CD4-positive, alpha-beta T cell treated with Interleukin-10 for 1 hour (primary cell): ENCODE measurements at regions not wholly inside any gene's neighbourhood (a gene's known extent, or its start where the extent isn't known, plus 50 kb on each side); places are given as distances from the start of the nearest gene placed in this dataset.
"Not testable (repeated sequence)": the region's sequence is repeated elsewhere in the genome, so short reads cannot be mapped to it uniquely, and the experiment has no call there.

Source experiments
- DNase-seq: peaks from one replicate; pipeline ENCODE4 v3.0.0-alpha.2; 2020

- no peak for DNase-seq
Observed at GRCh38 chr10:25076506-25077177, 60.2 kb downstream of the THNSL1 start.

DNA sequence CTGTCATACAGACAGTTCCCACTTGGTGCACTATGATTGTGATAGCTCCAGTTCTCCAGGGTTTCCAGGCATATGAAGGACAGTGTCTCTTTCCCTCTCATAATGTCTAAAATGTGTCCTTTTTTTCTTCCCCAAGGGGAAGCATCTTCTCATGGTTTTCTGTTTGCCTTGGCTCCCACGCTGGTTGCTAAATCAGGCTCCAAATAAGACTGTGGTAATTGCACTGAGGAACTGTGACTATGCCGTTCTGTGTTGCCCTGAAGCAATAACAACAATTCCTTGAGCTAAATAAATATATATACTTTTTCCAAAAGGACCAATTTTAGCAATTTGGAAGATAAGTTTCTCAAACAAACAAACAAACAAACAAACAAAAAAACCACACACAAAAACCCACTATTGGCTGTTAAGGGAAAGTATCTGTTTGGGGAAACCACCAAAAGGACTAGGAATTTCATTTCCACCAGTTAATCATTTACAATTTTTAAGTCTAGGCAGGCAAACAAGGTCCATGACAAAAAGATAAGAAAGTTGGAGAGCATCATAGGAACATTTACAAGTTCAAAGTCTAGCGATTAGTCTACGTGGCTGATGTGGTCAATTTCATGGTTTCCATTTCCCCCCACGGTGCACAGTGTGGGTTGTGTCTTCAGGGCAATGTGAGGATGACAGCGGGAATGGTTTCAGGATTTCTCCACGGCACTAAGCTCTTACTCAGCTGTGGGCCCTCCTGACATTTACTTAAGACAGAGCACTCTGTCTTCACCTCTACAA lies 62.4 kb downstream of the THNSL1 start:
- no peak for DNase-seq

DNA sequence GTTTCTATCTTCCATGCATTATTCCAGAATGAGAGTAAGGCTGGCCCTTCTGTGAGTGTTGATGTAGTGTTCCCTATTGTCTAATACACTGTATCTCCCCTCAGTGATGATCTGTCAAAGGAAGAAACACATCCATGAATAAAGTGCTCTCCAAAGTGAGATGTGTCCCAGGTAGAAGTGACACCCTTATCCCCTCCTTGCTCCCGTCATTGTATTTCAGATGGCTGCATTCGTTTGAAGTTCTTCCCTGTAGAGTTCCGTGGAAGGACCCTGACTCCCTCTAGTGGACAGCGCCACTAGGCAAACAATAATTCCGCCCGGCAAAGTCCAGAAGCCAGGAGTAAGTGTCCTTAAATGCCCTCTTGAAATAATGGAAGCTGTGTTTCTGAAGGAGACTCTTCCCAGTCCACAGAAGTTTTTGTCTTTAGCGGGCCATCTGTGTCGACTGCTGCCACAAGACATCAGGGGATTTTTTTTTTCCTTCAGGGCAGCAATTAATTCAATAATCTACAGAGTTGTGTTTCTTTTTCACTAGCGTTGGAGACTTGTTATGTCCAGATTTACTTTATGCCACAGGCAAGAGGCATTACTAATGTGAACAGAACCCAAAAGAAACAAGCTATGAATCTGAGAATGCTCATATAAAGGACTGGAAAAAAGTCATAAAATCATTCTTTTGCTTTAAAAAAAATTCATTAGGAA lies 64.6 kb downstream of the THNSL1 start:
- DNase-seq = peak; percentile 65

GRCh38 chr10:25082276-25083204 lies 66.1 kb downstream of the THNSL1 start:
- no peak for DNase-seq

DNA sequence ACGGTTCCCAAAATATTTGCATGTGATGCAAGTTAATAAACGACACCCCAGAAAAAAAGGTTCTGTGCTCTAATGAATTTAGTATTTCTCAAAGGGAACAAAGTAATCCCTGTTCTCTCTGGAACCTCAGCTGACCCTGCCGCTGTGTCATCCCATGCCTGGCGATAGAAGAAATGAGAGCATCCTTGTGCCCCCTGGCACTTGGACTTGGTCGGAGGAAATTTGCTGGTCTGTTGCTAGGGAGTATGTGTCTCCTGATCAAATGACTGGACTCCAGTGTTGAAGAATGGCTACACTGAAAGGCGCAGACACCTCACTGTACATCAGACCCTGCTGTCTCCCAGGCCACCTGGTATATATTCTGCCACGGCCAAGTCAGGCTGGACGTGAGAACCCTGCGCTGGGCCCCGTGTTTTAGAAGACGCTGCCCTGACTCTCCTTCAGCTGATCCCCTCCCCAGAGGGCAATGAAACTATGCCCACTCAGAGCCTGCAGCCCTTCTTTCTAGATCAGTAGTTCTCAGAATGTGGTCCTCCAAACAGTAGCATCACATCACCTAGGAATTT lies 67.2 kb downstream of the THNSL1 start:
- no peak for DNase-seq

DNA sequence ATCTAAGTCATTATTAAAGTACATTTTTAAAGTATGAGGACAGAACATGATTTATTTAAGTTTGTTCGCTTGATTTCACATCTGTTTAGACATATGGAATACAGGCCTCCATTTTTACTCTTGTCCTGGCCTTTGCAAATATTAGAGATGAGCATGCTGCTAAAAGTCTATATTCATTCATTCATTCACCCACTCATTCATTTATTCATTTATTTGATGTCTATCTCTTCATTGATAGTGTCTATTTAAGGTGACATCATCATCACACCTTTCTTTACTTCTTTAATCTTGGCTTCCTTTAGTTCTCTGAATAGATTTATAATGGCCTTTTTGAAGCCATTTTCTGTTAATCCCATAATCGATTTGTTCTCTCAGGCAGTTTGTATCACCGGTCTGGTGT lies 68.0 kb downstream of the THNSL1 start:
- no peak for DNase-seq

- DNase-seq = no peak
Observed at GRCh38 chr10:25094590-25094989, 78.2 kb downstream of the THNSL1 start.

DNA sequence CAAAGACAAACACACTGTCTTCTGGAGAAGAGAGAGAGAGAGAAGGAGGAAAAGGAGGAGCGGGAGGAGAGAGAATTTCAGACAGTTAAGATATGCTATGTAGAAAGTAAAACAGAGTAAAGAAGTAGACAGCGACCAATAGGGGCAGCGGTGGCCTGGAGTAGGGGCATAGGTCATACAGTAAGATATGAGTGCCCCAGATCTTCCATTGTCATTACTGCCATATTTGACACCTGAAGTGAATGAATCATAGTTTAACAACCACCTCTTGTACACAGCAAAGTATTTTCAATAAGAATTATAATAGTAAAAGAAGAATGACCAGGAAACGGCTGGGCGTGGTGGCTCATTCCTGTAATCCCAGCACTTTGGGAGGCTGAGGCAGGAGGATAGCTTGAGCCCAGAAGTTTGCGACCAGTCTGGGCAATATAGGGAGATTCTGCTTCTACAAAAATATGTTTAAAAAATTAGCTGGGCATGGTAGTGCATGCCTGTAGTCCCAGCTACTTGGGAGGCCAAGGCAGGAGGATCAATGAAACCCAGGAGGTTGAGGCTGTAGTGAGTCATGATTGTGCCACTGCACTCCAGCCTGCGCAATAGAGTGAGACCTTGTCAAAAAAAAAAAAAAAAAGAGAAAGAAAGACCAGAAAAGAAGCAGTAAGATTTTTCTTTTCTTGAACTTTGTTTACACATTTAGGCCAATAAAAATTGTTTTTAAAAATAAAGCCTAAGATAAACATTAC lies 77.0 kb upstream of the GPR158 start:
- DNase-seq = no peak

DNA sequence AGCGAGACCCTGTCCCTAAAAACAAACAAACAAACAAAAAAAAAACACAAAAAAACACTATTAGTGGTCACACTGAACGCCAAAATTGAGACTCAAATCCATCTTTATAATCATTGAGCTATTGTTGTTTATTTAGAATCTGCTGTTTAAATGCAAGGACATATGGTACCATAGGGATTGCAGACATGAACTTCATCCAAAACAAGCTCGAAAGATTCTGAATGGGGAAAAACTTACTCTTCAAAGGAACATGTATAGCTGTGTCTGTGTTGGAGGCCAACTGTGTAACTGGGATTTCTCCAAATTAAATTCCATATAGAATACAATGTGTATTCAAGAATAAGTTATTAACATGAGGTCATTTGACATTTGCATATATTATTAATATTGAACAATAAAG lies 74.7 kb upstream of the GPR158 start:
- no peak for DNase-seq

DNA sequence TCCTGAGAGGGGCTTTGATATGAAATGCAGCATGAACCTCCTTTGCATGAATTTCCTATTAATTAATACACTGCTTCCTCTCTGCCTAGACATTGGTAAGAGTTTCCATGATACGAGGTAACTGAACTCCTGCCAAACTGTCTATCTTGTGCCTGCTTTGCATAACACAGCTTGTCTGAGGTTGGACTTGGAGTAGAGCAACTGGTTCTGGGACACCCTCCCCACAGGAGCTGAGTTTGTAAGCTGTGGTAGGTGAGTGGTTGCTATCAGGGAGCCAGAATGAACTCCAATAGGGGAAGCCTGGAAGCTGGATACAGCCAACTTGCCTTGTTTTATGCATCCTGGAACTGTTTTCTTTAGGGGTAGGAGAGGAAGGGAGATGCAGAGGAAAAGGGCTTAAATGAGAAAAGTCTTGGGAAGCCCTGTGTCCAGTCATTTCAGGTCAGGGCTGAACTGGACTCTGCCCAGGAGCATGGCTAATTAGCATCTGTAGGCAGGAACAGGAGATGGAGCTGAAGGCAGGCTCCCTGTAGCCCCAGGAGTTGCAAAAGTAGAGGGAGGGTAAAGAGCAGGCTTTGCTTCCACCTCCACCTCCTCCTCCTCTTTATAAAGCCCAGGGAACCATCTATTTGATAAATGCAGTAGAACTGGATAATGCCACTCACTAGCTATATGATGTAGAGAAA lies 73.2 kb upstream of the GPR158 start:
- no peak for DNase-seq

GRCh38 chr10:25102147-25102822 lies 72.5 kb upstream of the GPR158 start:
- DNase-seq = no peak

DNA sequence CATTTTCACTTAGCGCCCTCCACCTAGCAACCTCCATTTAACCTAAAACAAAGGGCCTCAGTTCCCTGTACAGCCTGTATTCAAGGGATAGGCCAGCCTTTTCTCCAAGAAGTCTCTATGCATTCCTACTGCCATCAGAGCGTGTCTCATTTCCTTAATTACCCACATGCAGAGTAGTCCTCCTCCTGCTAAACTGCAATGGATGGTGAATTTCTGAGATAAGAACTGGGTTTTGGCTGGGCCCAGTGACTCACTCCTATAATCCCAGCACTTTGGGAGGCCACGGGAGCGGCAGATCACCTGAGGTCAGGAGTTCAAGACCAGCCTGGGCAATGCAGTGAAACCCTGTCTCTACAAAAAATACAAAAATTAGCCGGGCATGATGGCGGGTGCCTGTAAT lies 71.1 kb upstream of the GPR158 start:
- DNase-seq = no peak

DNA sequence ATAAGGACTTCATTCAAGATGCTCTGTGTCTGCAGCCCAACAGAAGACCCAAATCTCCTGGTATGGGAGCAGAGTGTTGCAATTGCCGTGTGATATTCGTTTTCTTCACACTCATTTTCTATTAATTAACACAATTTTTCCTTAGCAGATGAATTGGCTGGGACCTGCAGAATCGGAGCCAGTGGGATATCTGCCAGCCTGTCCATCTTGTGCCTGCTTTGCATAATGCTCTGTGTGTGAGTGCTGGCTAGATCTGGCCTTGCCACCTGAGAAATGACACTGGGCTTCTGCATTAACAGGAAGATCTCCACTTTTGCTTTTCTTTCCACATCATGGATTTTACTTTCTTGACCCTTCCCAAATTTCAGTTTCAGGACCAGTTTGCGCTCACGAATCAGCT lies 70.4 kb upstream of the GPR158 start:
- DNase-seq = no peak

GRCh38 chr10:25105262-25105661 lies 69.5 kb upstream of the GPR158 start:
- DNase-seq = no peak

GRCh38 chr10:25105743-25106260 lies 69.0 kb upstream of the GPR158 start:
- DNase-seq = no peak

GRCh38 chr10:25107756-25108155 lies 67.0 kb upstream of the GPR158 start:
- DNase-seq = no peak

- DNase-seq = not testable (repeated sequence)
Observed at GRCh38 chr10:25109896-25110295, 64.9 kb upstream of the GPR158 start.

DNA sequence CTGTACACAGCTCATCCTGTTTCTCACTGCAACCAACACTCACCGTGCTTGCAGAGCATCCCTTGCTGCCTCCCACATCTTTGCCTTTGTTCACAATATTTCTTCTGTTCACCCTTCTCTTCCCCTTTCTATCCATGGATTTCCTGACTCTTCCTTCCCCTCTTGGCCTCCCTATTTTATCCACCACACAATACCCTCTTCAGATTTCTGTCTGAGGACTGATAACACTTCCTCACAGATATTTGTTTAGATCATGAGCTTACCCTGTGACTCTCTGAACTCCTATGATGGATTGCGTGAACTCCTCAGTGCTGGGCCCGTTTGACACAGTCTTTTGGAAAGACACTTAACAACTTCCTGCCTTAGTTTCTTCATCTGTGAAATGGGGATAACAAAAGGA lies 62.8 kb upstream of the GPR158 start:
- DNase-seq = no peak

DNA sequence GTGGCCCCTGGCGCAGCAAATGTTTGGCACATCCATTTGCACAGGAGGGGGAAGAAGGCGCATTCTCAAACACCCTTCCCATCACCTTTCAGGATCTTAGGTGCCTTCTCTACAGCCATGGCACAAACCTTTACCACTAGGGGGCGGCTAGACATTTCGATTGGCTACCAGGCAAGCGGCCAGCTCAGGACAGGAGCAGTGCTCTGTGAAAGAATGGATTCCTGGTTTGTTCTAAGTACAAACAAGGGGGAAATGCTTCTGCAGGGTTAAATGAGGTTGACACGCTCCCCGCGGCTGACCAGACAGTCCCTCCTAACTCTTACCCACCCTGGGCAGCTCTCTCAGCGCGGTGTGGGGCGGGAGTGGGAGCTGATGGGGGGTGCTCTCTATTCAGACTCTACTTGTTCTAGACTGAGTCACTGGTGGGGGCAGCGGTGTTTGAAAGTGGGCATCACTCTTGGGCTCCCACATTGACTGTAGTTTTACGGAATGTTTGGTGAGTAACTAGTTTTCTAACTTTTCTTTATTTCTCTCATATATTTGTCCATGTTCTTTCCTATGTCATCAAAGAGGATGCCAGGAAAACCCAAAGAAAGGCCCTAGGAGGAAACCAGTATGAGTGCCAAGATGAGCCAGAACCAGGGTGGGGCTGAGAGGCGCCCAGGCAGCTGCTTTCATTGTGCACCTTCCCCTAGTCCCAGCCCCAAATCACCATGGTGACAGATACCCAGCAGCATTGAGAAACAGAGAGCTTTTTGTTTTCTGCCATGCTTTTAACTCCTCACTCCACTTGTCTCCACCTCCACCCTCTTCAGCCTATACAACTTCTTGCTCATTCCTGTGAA lies 61.4 kb upstream of the GPR158 start:
- DNase-seq = peak; percentile 24
